Activated naive CD8-positive, alpha-beta T cell (primary cell): ENCODE measurements at regions not wholly inside any gene's neighbourhood (a gene's known extent, or its start where the extent isn't known, plus 50 kb on each side); places are given as distances from the start of the nearest gene placed in this dataset.
"Not testable (repeated sequence)": the region's sequence is repeated elsewhere in the genome, so short reads cannot be mapped to it uniquely, and the experiment has no call there.

Source experiments
- H3K27ac Mint-ChIP-seq: one replicate; pipeline ENCODE4 v1.8.0; 2021; ENCODE audit warnings: mixed read lengths
- H3K27me3 Mint-ChIP-seq: one replicate; pipeline ENCODE4 v1.8.0; 2021; ENCODE audit warnings: mixed read lengths
- H3K36me3 Mint-ChIP-seq: one replicate; pipeline ENCODE4 v1.8.0; 2021; ENCODE audit warnings: mixed read lengths
- H3K4me1 Mint-ChIP-seq: one replicate; pipeline ENCODE4 v1.8.0; 2021; ENCODE audit warnings: low read depth, mixed read lengths
- H3K4me3 Mint-ChIP-seq: one replicate; pipeline ENCODE4 v1.8.0; 2021; ENCODE audit warnings: mild to moderate bottlenecking, mixed read lengths
- H3K9me3 Mint-ChIP-seq: one replicate; pipeline ENCODE4 v1.8.0; 2021; ENCODE audit warnings: low read depth, mixed read lengths

DNA sequence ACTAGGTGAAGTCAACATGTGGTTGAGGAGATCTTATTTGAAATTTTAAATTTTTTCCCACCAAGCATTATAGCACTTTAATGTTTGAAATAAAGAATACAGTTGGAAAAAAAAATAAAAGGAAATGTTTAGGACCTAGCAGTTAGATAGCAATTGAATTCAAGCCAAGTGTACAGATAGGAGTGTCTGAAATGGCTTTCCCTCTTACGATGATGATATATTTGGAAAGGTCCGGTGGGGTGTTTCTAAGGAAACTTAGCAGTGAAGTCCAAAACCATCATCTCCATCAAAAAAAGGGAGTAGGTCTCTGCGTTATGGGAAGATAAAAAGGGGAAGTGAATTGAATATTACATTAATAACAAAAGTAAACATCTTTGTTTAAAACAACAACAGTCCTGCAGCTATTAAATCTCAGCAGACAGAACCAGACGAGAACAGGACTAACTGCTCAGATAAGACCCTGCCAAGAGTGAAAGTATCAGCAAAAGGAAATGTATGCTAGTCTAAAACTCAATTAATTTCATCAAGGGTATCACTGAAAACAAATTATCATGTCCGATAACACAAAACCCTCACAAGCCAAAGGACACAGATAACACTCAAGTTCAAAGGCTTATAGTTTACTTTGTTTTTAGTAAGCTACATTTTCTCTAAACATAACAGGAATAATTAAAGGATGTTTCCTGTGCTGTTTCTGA is 242.0 kb downstream of the BMP4 start:
- Mint-ChIP-seq H3K36me3 (no peaks in the 10 kb centered on the region), H3K4me3 (no peak overlapping the region), H3K9me3 (no peaks in the 10 kb centered on the region), H3K27me3 (no peaks in the 10 kb centered on the region), H3K27ac (no peak overlapping the region), H3K4me1 (no peaks in the 10 kb centered on the region)

DNA sequence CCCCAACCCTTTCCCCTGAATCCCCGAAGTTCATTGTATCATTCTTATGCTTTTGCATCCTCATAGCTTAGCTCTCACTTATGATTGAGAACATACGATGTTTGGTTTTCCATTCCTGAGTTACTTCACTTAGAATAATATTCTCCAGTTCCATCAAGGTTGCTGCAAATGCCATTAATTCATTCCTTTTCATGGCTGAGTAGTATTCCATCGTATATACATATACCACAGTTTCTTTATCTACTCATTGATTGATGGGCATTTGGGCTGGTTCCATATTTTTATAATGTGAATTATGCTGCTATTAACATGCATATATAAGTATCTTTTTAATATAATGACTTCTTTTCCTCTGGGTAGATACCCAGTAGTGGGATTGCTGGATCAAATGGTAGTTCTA is 243.7 kb downstream of the BMP4 start:
- not testable (repeated sequence) for H3K36me3 Mint-ChIP-seq, H3K4me3 Mint-ChIP-seq, H3K27ac Mint-ChIP-seq, H3K4me1 Mint-ChIP-seq, H3K9me3 Mint-ChIP-seq, H3K27me3 Mint-ChIP-seq

DNA sequence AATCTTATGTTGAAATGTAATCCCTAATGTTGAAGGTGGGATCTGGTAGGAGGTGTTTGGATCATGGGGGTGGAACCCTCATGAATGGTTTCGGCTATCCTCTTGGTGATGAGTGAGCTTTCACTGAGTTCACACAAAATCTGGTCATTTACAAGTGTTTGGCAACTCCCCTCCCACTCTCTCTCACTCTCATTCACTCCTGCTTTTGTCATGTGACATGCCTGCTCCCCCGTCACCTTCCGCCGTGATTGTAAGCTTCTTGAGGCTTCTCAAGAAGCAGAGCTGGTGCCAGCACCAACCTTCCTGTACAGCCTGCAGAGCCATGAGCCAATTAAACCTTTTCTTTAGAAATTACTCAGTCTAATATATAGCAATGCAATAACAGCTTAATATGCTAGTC is 245.4 kb downstream of the BMP4 start:
- Mint-ChIP-seq H3K9me3 (peaks cover 4% of the 10 kb centered on the region), H3K4me3 (no peak overlapping the region), H3K4me1 (no peaks in the 10 kb centered on the region), H3K27me3 (no peaks in the 10 kb centered on the region), H3K27ac (no peak overlapping the region), H3K36me3 (peaks cover 3% of the 10 kb centered on the region)

DNA sequence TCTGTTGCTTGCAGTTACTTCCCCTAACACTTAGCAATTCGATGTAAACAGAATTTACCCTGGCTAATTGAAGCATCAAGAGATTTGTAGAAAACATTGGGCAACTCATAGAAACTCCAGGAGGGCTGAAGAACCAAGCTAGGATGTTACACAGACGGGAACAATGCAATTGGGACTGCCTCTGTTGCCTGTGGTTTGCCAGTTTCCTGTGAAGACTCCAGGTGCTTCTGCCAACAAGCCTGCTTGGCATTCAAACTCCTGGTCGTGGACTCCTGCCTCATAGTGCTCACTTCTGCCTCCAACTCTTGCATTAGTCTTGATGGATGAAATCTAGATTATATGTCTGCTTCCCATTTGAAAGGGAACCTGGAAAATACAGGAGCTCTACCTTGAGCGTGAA is 246.0 kb downstream of the BMP4 start:
- Mint-ChIP-seq H3K9me3 (peaks cover 4% of the 10 kb centered on the region), H3K4me1 (no peaks in the 10 kb centered on the region), H3K4me3 (no peak overlapping the region), H3K27ac (no peak overlapping the region), H3K27me3 (no peaks in the 10 kb centered on the region), H3K36me3 (peaks cover 3% of the 10 kb centered on the region)

DNA sequence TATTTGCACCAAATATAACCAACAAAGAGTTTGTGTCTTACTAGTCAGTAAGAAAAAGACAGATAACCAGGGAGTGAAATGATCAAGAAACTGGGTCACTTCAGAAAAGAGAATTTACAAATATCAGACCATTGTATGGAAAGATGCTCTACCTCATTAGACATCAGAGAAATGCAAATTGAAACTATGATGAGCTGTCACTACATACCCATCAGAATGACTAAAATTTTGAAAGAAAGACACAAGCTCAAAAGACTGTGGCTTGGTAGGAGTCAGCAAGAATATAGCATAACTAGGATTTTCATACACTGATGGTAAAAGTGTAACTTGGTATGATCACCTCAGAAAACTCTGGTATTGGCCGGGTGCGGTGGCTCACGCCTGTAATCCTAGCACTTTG is 247.2 kb downstream of the BMP4 start:
- Mint-ChIP-seq H3K36me3 (peaks cover 3% of the 10 kb centered on the region), H3K9me3 (peaks cover 4% of the 10 kb centered on the region), H3K4me3 (no peak overlapping the region), H3K27me3 (no peaks in the 10 kb centered on the region), H3K27ac (no peak overlapping the region), H3K4me1 (no peaks in the 10 kb centered on the region)

DNA sequence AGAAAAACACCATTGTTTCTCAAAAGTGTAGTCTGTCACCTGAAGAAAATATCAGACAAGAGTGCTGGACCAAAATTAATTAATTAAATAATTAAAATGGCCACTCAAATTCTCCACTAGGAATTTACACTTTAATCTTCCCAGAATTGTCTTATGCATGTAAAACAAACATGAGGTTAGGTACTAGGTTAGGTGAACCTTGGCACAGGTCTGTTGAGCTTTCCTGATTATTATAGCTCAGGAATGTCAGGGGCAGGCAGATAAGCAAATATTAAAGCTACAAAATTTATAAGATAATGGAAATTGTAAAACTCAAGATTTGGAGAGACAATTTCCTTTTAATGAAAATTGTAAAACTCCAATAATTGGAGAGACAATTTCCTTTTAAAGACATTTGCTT is 253.2 kb downstream of the BMP4 start:
- H3K36me3 Mint-ChIP-seq = peaks cover 3% of the 10 kb centered on the region
- no peak overlapping the region for H3K27ac Mint-ChIP-seq
- H3K27me3 Mint-ChIP-seq = no peaks in the 10 kb centered on the region
- peaks cover 12% of the 10 kb centered on the region for H3K9me3 Mint-ChIP-seq
- no peak overlapping the region for H3K4me3 Mint-ChIP-seq
- H3K4me1 Mint-ChIP-seq = no peaks in the 10 kb centered on the region

DNA sequence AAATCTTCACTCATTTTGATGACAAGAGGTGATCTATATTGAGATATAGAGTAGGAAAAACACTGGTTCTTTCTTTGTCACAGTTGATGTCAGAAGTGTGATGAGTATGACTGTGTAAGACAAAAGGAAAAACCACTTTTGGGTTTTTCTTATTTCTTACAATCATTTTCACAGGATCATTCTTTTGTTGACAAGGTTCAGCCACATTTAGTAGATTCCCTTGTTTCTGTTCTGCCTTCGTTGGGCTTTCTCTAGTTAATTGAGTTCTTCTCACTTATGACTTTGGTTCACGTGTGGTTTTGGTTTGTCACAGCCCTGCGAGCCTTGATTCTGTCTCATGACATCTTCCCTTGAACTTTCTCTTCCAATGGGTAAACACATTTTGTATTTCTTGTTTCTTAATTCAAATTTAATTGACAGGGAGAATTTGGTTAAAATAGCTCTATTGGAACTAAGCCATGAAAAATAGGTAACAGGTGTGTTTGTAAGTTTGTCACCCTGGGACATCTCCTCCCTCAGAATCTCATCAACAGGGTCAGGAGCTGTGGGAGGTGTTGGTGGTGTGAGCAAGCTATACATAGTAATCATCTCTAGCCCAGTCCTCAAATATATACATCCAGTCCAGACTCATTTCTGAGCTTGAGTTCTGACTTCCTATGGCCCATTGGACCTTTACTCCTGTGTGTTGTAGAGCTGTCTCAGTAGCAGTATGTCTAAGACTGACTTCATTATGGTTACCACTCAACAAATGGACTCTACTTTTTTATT is 255.3 kb downstream of the BMP4 start:
- no peaks in the 10 kb centered on the region for H3K27me3 Mint-ChIP-seq
- H3K4me3 Mint-ChIP-seq = no peak overlapping the region
- H3K9me3 Mint-ChIP-seq = peaks cover 17% of the 10 kb centered on the region
- H3K4me1 Mint-ChIP-seq = no peaks in the 10 kb centered on the region
- H3K27ac Mint-ChIP-seq = no peak overlapping the region
- H3K36me3 Mint-ChIP-seq = no peaks in the 10 kb centered on the region

DNA sequence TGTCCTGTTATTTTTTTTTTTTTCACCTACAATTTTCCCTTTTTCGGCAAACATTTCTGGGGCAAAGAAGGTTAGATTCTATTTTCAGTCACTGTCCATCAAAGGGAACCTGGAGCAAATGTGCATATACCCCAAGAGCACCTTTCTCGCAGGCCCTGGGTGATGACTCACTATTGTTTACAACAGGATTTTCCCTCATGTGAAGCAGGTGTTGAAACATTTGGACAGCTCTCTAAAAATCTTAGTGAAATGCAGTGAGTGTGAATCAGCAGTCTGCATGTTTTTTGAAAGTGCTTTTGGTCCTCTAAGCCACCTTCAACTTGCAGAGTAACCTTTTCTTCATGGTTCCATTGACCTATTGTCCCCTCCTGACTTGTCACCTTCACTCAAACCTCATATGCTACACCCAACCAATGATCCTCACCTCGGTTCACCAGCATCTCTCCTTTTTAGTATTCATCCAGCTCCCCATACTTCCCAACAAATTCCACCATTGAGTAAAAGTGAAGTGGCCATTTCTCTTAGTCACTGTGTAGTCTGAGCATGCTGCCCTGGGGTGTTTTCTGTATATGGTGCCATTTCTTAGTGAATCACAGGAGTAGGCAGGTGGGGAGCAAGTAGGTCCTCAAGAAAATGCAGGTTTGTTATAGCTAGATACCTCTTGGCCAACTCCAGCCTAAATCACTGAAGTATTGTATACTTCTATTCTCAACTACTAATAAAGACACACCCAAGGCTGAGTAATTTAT is 260.2 kb downstream of the BMP4 start:
- Mint-ChIP-seq H3K4me3 (no peak overlapping the region), H3K9me3 (peaks cover 16% of the 10 kb centered on the region), H3K27ac (no peak overlapping the region), H3K4me1 (no peaks in the 10 kb centered on the region), H3K36me3 (no peaks in the 10 kb centered on the region), H3K27me3 (no peaks in the 10 kb centered on the region)

DNA sequence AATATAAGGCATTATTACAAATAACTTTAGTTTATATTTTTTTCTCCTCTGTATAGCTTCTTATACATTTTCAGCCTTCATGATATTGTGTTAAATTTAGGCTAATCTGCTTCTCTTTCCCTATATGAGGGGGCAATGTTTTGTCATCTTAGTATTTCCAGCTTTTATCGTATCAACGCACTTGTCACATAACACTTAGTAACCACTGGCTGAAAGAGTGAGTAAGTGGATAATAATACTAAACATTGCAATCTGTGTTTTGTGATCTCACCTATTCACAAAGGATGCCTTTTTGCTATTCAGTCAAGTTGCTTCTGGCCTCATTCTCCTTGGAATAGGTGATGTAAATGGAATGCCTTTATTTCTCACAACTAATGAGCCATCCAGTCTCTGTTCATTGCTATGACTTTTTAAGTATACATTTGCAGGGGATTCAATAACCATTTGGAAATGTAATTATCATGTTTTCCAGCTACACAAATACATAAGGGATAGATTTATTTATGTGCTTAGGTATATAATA is 260.9 kb downstream of the BMP4 start:
- no peaks in the 10 kb centered on the region for H3K27me3 Mint-ChIP-seq
- H3K4me3 Mint-ChIP-seq = no peak overlapping the region
- no peaks in the 10 kb centered on the region for H3K36me3 Mint-ChIP-seq
- H3K4me1 Mint-ChIP-seq = no peaks in the 10 kb centered on the region
- no peak overlapping the region for H3K27ac Mint-ChIP-seq
- H3K9me3 Mint-ChIP-seq = peaks cover 13% of the 10 kb centered on the region

DNA sequence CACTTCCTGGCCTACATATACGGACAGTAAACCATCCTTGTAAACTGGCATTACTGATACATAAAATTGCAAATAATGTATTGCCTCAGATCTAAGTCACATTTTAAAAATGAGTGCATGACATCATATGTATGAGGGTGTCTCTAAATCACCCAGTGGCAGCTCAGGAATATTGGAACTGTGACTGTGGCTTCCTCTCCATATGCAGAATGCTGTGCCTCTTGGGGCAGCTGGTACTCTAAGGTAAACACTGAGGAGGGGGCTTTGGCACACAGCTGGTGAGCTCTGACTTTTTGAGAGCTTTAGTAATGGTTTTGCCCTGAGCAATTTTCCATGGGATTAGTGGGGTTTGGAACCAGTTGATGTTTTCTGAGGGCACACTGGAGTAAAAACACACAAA is 263.7 kb downstream of the BMP4 start:
- Mint-ChIP-seq H3K27me3 (no peaks in the 10 kb centered on the region), H3K4me3 (no peak overlapping the region), H3K4me1 (no peaks in the 10 kb centered on the region), H3K36me3 (no peaks in the 10 kb centered on the region), H3K9me3 (peaks cover 7% of the 10 kb centered on the region), H3K27ac (no peak overlapping the region)

DNA sequence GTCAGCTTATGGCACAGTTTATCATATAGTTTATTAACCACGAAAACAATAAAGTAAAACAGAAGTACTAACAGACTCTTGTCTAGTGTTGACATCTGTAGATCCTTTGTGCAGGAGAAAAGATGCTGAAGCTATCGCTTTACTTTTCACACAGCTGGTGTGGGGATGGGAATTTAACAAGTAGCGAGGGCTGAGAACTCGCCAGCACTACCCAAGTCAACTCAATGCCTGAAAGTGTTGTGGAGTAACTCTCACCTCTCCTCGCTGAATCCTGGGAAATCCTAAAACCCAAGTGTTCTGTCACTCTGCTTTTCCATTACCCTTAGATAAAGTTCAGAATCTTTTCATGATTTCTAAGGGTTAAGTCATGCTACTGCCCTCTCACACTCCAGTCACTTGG is 264.2 kb downstream of the BMP4 start:
- no peaks in the 10 kb centered on the region for H3K27me3 Mint-ChIP-seq
- peaks cover 3% of the 10 kb centered on the region for H3K9me3 Mint-ChIP-seq
- H3K4me3 Mint-ChIP-seq = no peak overlapping the region
- no peak overlapping the region for H3K27ac Mint-ChIP-seq
- no peaks in the 10 kb centered on the region for H3K36me3 Mint-ChIP-seq
- no peaks in the 10 kb centered on the region for H3K4me1 Mint-ChIP-seq

DNA sequence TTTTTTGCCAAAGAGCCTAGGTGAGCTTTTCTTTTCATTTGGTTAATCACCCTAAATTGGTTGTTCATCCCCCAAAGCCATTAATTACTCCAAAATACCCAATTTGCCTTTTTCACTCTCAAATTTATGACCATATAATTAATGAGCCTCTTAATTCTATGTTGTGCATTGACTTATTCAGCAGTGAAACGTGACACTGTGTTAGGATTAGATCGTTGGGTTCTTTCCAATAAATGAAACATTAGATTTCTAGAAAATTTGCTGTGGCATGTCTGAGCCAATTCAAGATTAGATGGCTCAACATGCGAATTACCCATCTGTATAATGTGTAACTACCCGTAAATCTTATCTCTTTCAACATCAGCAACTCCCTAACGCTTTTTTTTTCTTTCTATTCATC is 273.4 kb downstream of the BMP4 start:
- no peaks in the 10 kb centered on the region for H3K36me3 Mint-ChIP-seq
- peaks cover 2% of the 10 kb centered on the region for H3K27me3 Mint-ChIP-seq

DNA sequence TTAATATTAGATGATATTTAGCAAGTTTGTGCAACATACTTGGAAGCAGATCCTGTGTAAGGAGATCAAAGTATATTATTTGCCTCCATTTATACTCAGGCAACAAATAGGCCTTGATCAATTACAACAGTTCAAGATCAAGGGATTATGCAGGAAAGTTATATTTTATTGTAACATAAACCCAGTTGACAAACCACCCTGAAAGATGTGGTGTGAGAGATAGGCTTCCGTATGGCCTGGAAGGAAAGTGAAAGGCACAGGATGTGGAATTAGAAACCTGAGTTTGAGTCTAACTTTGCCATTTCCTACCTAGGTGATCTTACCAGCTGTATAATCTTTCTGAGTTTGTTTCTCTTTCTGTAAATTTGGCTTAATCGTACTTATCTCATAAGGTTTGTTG is 284.1 kb downstream of the BMP4 start:
- H3K27me3 Mint-ChIP-seq = no peaks in the 10 kb centered on the region
- H3K4me3 Mint-ChIP-seq = no peak overlapping the region
- no peak overlapping the region for H3K27ac Mint-ChIP-seq
- H3K9me3 Mint-ChIP-seq = peaks cover 7% of the 10 kb centered on the region
- H3K36me3 Mint-ChIP-seq = no peaks in the 10 kb centered on the region
- no peaks in the 10 kb centered on the region for H3K4me1 Mint-ChIP-seq

More for the DNA sequence above, 273.4 kb downstream of the BMP4 start:
- peaks cover 4% of the 10 kb centered on the region for H3K9me3 Mint-ChIP-seq
- H3K4me3 Mint-ChIP-seq = no peak overlapping the region
- no peaks in the 10 kb centered on the region for H3K4me1 Mint-ChIP-seq
- H3K27ac Mint-ChIP-seq = no peak overlapping the region

DNA sequence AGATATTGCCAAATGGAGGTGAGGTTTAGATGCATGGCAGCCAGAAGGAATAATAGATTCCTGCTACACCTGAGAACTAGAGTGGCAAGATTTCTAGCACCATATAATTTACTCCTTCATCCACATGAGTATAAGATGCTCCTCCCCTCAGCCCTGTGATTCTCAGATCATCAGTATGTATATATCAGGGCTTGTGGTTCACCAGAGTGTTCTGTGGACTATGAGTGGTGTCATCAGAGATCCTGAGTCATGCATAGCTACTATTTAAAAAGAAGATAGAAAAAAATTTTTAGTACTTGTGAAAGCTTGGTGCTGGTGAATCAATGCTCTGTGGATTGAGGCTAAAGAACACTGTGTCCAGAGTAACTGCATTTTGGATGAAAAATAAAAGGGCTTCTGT is 285.9 kb downstream of the BMP4 start:
- Mint-ChIP-seq H3K36me3 (no peaks in the 10 kb centered on the region), H3K27me3 (no peaks in the 10 kb centered on the region), H3K4me1 (no peaks in the 10 kb centered on the region), H3K9me3 (peaks cover 10% of the 10 kb centered on the region), H3K4me3 (no peak overlapping the region), H3K27ac (no peak overlapping the region)

DNA sequence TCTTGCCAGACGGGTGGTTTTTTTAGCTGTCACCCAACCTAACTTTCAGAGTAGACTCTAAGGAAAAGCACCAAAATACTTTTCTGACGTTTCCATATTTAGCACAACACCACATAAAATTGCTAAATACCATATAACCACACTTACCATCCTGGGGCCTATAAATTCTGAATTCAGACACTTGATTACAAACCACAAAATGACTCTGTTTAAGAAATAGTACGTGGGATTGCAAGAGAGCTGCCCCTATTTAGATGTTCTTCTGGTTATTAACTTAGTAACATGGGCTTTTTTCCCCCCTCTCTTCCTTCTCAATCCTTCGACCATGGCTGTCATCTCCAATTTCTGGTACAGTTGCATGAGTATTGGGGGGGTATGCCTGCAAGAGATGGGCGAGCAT is 287.7 kb downstream of the BMP4 start:
- H3K27me3 Mint-ChIP-seq = no peaks in the 10 kb centered on the region
- no peaks in the 10 kb centered on the region for H3K4me1 Mint-ChIP-seq
- peaks cover 7% of the 10 kb centered on the region for H3K9me3 Mint-ChIP-seq
- H3K27ac Mint-ChIP-seq = no peak overlapping the region
- H3K36me3 Mint-ChIP-seq = no peaks in the 10 kb centered on the region
- H3K4me3 Mint-ChIP-seq = no peak overlapping the region
